OCI-LY7 (cell line): ENCODE measurements at regions not wholly inside any gene's neighbourhood (a gene's known extent, or its start where the extent isn't known, plus 50 kb on each side); places are given as distances from the start of the nearest gene placed in this dataset.

Source experiments
- BruUV-seq: library from RNA; stranded (reverse); fragments of 400-500 nt; replicated peaks from 2 replicates; lab custom pipeline; 2021; lab: Mats Ljungman, UMichigan
- CTCF ChIA-PET: fragments of 300-600 bp; sonication (Branson Sonifier 250); formaldehyde crosslinking; loops from one replicate; lab custom pipeline; 2022; ENCODE audit warnings: antibody characterized with exemption; ENCODE audit not compliant: unreplicated experiment; lab: Charles Lee
- POLR2A ChIA-PET: fragments of 300-600 bp; sonication (Branson Sonifier 250); formaldehyde crosslinking; loops from one replicate; lab custom pipeline; 2022; ENCODE audit warnings: antibody characterized with exemption; lab: Charles Lee
- DNase-seq: peaks from one replicate; pipeline ENCODE4 v3.0.0-alpha.2; 2015; ENCODE audit warnings: low spot score
- H2AFZ ChIP-seq: fragments of 200-600 bp; sonication (generic), shearing (Covaris generic); 2 replicates; pipeline ENCODE4 v1.6.1; 2014; ENCODE audit warnings: mild to moderate bottlenecking, antibody characterized with exemption, low read length, moderate library complexity
- H3K27ac ChIP-seq: fragments of 200-600 bp; sonication (generic); 2 replicates; pipeline ENCODE4 v1.5.1; 2014; ENCODE audit warnings: mixed run types, low read depth, mild to moderate bottlenecking, moderate library complexity, low read length, inconsistent platforms; ENCODE audit not compliant: poor library complexity, severe bottlenecking
- H3K36me3 ChIP-seq: fragments of 200-600 bp; sonication (generic); 2 replicates; pipeline ENCODE4 v1.6.1; 2014; ENCODE audit warnings: mild to moderate bottlenecking, antibody characterized with exemption, low read length, moderate library complexity, mixed read lengths; ENCODE audit not compliant: insufficient read depth
- H3K4me1 ChIP-seq: fragments of 200-600 bp; sonication (generic); 2 replicates; pipeline ENCODE4 v1.5.1; 2014; ENCODE audit warnings: mild to moderate bottlenecking, low read length; ENCODE audit not compliant: insufficient read depth, poor library complexity, severe bottlenecking
- H3K4me2 ChIP-seq: fragments of 200-600 bp; sonication (generic); 2 replicates; pipeline ENCODE4 v1.6.1; 2014; ENCODE audit warnings: mild to moderate bottlenecking, low read length
- H3K4me3 ChIP-seq: fragments of 200-600 bp; sonication (generic); 2 replicates; pipeline ENCODE4 v1.5.1; 2014; ENCODE audit warnings: mild to moderate bottlenecking, low read depth, low read length; ENCODE audit not compliant: poor library complexity, severe bottlenecking
- H3K79me2 ChIP-seq: fragments of 200-600 bp; sonication (generic); 2 replicates; pipeline ENCODE4 v1.6.1; 2016; ENCODE audit warnings: low read depth, mild to moderate bottlenecking, low read length, moderate library complexity, mixed read lengths; ENCODE audit not compliant: insufficient read depth
- H3K9me2 ChIP-seq: fragments of 200-600 bp; sonication (generic); 2 replicates; pipeline ENCODE4 v1.6.1; 2016; ENCODE audit warnings: mild to moderate bottlenecking, low read length, mixed read lengths; ENCODE audit not compliant: insufficient read depth
- H3K9me3 ChIP-seq: fragments of 200-600 bp; sonication (generic); 2 replicates; pipeline ENCODE4 v1.6.1; 2014; ENCODE audit warnings: mild to moderate bottlenecking, mixed run types, low read length, mixed read lengths
- H4K20me1 ChIP-seq: fragments of 200-600 bp; sonication (generic); 2 replicates; pipeline ENCODE4 v1.6.1; 2014; ENCODE audit warnings: mild to moderate bottlenecking, antibody characterized with exemption, low read length, moderate library complexity, mixed read lengths; ENCODE audit not compliant: insufficient read depth
- CTCF ChIP-seq: fragments of 200-600 bp; sonication (generic); conservative IDR thresholded peaks from 2 replicates; pipeline ENCODE4 v1.5.1; 2014; ENCODE audit warnings: mild to moderate bottlenecking, antibody characterized with exemption, low read length, moderate library complexity, mixed read lengths
- EZH2phosphoT487 ChIP-seq: fragments of 200-600 bp; sonication (generic); IDR thresholded peaks from 2 replicates; pipeline ENCODE4 v1.6.1; 2018; ENCODE audit warnings: low read depth, borderline replicate concordance, mild to moderate bottlenecking, mixed run types, antibody characterized with exemption, low read length, moderate library complexity, mixed read lengths
- intact Hi-C: fragments of 100-400 bp; cut with micrococcal nuclease; formaldehyde crosslinking; loops from one replicate; pipeline ENCODE4 v1.10.0; 2022; ENCODE audit not compliant: unreplicated experiment

GRCh38 chr7:53415816-53416215 is 380.4 kb downstream of the POM121L12 start:
- POLR2A ChIA-PET: no interaction called here
- intact Hi-C loops: no loop called here
- no peaks in the 10 kb centered on the region for H4K20me1 ChIP-seq
- no peaks in the 10 kb centered on the region for H3K9me3 ChIP-seq
- no peak overlapping the region for H2AFZ ChIP-seq
- no peaks in the 10 kb centered on the region for H3K36me3 ChIP-seq
- no TSS peak for BruUV-seq
- CTCF ChIA-PET: no interaction called here
- TF ChIP-seq CTCF: no peak
- TF ChIP-seq EZH2phosphoT487: no peak
- H3K27ac ChIP-seq: no peak overlapping the region
- H3K4me3 ChIP-seq: no peak overlapping the region
- H3K4me2 ChIP-seq: no peak overlapping the region
- no peaks in the 10 kb centered on the region for H3K4me1 ChIP-seq
- H3K9me2 ChIP-seq: no peaks in the 10 kb centered on the region
- no peaks in the 10 kb centered on the region for H3K79me2 ChIP-seq
- no peak for DNase-seq

- H3K36me3 ChIP-seq: no peaks in the 10 kb centered on the region
- no peak overlapping the region for H2AFZ ChIP-seq
- no peaks in the 10 kb centered on the region for H3K79me2 ChIP-seq
- H3K9me2 ChIP-seq: no peaks in the 10 kb centered on the region
- no peak for DNase-seq
- no peak overlapping the region for H3K27ac ChIP-seq
- no peak overlapping the region for H3K4me3 ChIP-seq
- intact Hi-C loops: no loop called here
- H3K4me1 ChIP-seq: no peaks in the 10 kb centered on the region
- ChIA-PET POLR2A (no interaction called here), CTCF (no interaction called here)
- no TSS peak for BruUV-seq
- H3K4me2 ChIP-seq: no peak overlapping the region
- TF ChIP-seq CTCF (no peak), EZH2phosphoT487 (no peak)
- no peaks in the 10 kb centered on the region for H4K20me1 ChIP-seq
- H3K9me3 ChIP-seq: no peaks in the 10 kb centered on the region
Observed at GRCh38 chr7:53418834-53419482, 383.5 kb downstream of the POM121L12 start.

DNA sequence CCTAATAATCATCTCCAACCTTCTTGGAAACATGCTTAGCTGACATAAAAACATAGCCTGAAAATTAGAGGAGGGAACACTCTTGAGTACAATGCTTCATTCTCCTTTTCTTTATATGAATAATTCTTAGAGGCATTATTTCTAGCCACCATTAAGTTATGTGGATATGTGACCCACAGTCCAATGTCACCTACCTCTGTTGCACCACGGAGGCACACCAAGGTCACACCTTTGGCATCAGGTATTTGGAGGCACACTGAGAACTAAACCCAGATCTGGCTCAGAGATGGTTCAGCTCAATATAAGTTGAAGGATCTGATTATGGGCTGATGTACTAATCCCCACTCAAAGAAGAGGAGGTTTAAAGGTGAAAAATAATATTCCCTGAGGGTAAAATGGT is 385.1 kb downstream of the POM121L12 start:
- intact Hi-C loops: no loop called here
- Histone ChIP-seq H3K27ac (no peak overlapping the region), H3K9me2 (no peaks in the 10 kb centered on the region), H3K4me1 (no peaks in the 10 kb centered on the region), H3K9me3 (no peaks in the 10 kb centered on the region), H3K36me3 (no peaks in the 10 kb centered on the region), H3K4me2 (no peak overlapping the region), H3K4me3 (no peak overlapping the region), H3K79me2 (no peaks in the 10 kb centered on the region), H2AFZ (no peak overlapping the region), H4K20me1 (no peaks in the 10 kb centered on the region)
- TF ChIP-seq CTCF (no peak), EZH2phosphoT487 (no peak)
- ChIA-PET POLR2A (no interaction called here), CTCF (no interaction called here)
- BruUV-seq: no TSS peak
- no peak for DNase-seq
